Gastroesophageal sphincter (tissue), 4 donors: ENCODE measurements at regions not wholly inside any gene's neighbourhood (a gene's known extent, or its start where the extent isn't known, plus 50 kb on each side); places are given as distances from the start of the nearest gene placed in this dataset.

Experiments used
- ATAC-seq: fragments of 150-250 bp; one replicate; pipeline ENCODE4 v1.9.1; 2016; ENCODE audit warnings: mild to moderate bottlenecking, moderate library complexity
- H3K27ac ChIP-seq, 4 donors: fragments of 200-600 bp; sonication (generic) in 3 of 4; 1 replicate in 3 of 4; 2 replicates in 1 of 4; pipeline ENCODE4 v1.5.1; 2016 to 2019
- H3K27me3 ChIP-seq: fragments of 200-600 bp; sonication (generic); one replicate; pipeline ENCODE4 v1.5.1; 2019
- H3K36me3 ChIP-seq, 2 donors: fragments of 200-600 bp; sonication (generic); one replicate each; pipeline ENCODE4 v1.5.1; 2019; ENCODE audit warnings: control low read depth in 1 of 2
- H3K4me1 ChIP-seq, 3 donors: fragments of 200-600 bp; sonication (generic); 1 replicate in 2 of 3; 2 replicates in 1 of 3; pipeline ENCODE4 v1.5.1; 2016 to 2019; ENCODE audit warnings: control low read depth in 2 of 3
- H3K4me3 ChIP-seq, 2 donors: fragments of 200-600 bp; sonication (generic); one replicate each; pipeline ENCODE4 v1.5.1; 2019; ENCODE audit warnings: mild to moderate bottlenecking in 1 of 2, moderate library complexity in 1 of 2
- H3K9me3 ChIP-seq, 3 donors: fragments of 200-600 bp; sonication (generic); one replicate each; pipeline ENCODE4 v1.5.1; 2017 to 2019; ENCODE audit warnings: control low read depth in 2 of 3
- CTCF ChIP-seq, 4 experiments: fragments of 200-600 bp in 2 of 4; fragments of 450-650 bp in 2 of 4; sonication (generic) in 1 of 4; IDR thresholded peaks; one replicate each; pipeline ENCODE4 v1.5.1; 2017 to 2019; ENCODE audit warnings: antibody characterized with exemption in 4 of 4, mild to moderate bottlenecking in 2 of 4, moderate library complexity in 2 of 4
- EP300 ChIP-seq: sonication (generic); formaldehyde crosslinking; IDR thresholded peaks from one replicate; pipeline ENCODE4 v1.6.1; 2017; ENCODE audit warnings: antibody characterized with exemption, mild to moderate bottlenecking
- POLR2A ChIP-seq, 2 donors: fragments of 450-650 bp; IDR thresholded peaks; one replicate each; pipeline ENCODE4 v1.6.1; 2017; ENCODE audit warnings: antibody characterized with exemption in 2 of 2, mild to moderate bottlenecking in 2 of 2, moderate library complexity in 1 of 2
- POLR2AphosphoS5 ChIP-seq: sonication (generic); formaldehyde crosslinking; IDR thresholded peaks from one replicate; pipeline ENCODE4 v1.6.1; 2017; ENCODE audit warnings: antibody characterized with exemption
- WGBS, 2 donors: methylation state at CpG; one replicate each; pipeline ENCODE4 v1.1.5; 2018; ENCODE audit warnings: low coverage in 1 of 2; 5-methylcytosine and 5-hydroxymethylcytosine counted together

GRCh38 chr13:31853643-31854326 is 114.5 kb downstream of the RXFP2 start:
- no peak for ATAC-seq
- no peak overlapping the region for H3K4me3 ChIP-seq
- WGBS, 2 donors = 65 to 73% methylated on average over 6 of the region's 6 CpGs

GRCh38 chr13:31859571-31859970 is 120.2 kb downstream of the RXFP2 start:
- Histone ChIP-seq H3K4me3 (no peak overlapping the region), H3K27me3 (no peaks in the 10 kb centered on the region), H3K4me1 (peaks cover 0 to 18% (median 0%) of the 10 kb centered on the region in 3 donors), H3K27ac (peak overlapping the region in 1 of 4 donors; percentile 52), H3K9me3 (no peaks in the 10 kb centered on the region), H3K36me3 (no peaks in the 10 kb centered on the region)
- 32 to 40% methylated on average over 2 to 5 of the region's 5 CpGs for WGBS, 2 donors
- TF ChIP-seq CTCF (IDR thresholded peaks at IDR 0.05) (no peak), POLR2AphosphoS5 (peak; percentile 38)
- no peak for ATAC-seq

More at GRCh38 chr13:31853643-31854326, 114.5 kb downstream of the RXFP2 start:
- Histone ChIP-seq H3K36me3 (no peaks in the 10 kb centered on the region), H3K27ac (no peak overlapping the region), H3K9me3 (no peaks in the 10 kb centered on the region), H3K4me1 (no peaks in the 10 kb centered on the region), H3K27me3 (no peaks in the 10 kb centered on the region)
- TF ChIP-seq POLR2A (IDR thresholded peaks at IDR 0.05) (no peak), POLR2AphosphoS5 (no peak), EP300 (no peak)

- ATAC-seq = no peak
- peaks cover 0 to 18% (median 0%) of the 10 kb centered on the region in 3 donors for H3K4me1 ChIP-seq
- TF ChIP-seq EP300 = no peak
- TF ChIP-seq POLR2AphosphoS5 = no peak
- TF ChIP-seq CTCF (IDR thresholded peaks at IDR 0.05) = no peak
- no peak for TF ChIP-seq POLR2A (IDR thresholded peaks at IDR 0.05)
- H3K4me3 ChIP-seq = no peak overlapping the region
- no peaks in the 10 kb centered on the region for H3K36me3 ChIP-seq
- no peaks in the 10 kb centered on the region for H3K9me3 ChIP-seq
- 48 to 54% methylated on average over 4 to 5 of the region's 5 CpGs for WGBS, 2 donors
- H3K27ac ChIP-seq = peak overlapping the region in 2 of 4 donors; percentile 18 to 52
- no peaks in the 10 kb centered on the region for H3K27me3 ChIP-seq
Observed at GRCh38 chr13:31860002-31860401, 120.7 kb downstream of the RXFP2 start.

- Histone ChIP-seq H3K4me1 (peaks cover 0 to 18% (median 0%) of the 10 kb centered on the region in 3 donors), H3K36me3 (no peaks in the 10 kb centered on the region), H3K4me3 (no peak overlapping the region), H3K27me3 (no peaks in the 10 kb centered on the region), H3K27ac (no peak overlapping the region), H3K9me3 (no peaks in the 10 kb centered on the region)
- TF ChIP-seq EP300 (no peak), POLR2AphosphoS5 (no peak)
- no peak for ATAC-seq
- WGBS, 2 donors = 77 to 81% methylated on average over 3 of the region's 3 CpGs
Observed at GRCh38 chr13:31862828-31863227, 123.5 kb downstream of the RXFP2 start.

GRCh38 chr13:31864307-31864706 is 125.0 kb downstream of the RXFP2 start:
- Histone ChIP-seq H3K4me3 (no peak overlapping the region), H3K27me3 (no peaks in the 10 kb centered on the region), H3K36me3 (no peaks in the 10 kb centered on the region), H3K27ac (no peak overlapping the region), H3K4me1 (peaks cover 0 to 13% (median 0%) of the 10 kb centered on the region in 3 donors), H3K9me3 (no peaks in the 10 kb centered on the region)
- no peak for ATAC-seq
- no peak for TF ChIP-seq POLR2AphosphoS5
- no peak for TF ChIP-seq POLR2A (IDR thresholded peaks at IDR 0.05)
- no peak for TF ChIP-seq CTCF (IDR thresholded peaks at IDR 0.05)
- no peak for TF ChIP-seq EP300
- 83 to 94% methylated on average over 2 of the region's 2 CpGs for WGBS, 2 donors

- Histone ChIP-seq H3K27ac (no peak overlapping the region), H3K36me3 (no peaks in the 10 kb centered on the region), H3K27me3 (no peaks in the 10 kb centered on the region), H3K4me3 (no peak overlapping the region), H3K9me3 (no peaks in the 10 kb centered on the region), H3K4me1 (no peaks in the 10 kb centered on the region)
- TF ChIP-seq EP300 (no peak), POLR2A (IDR thresholded peaks at IDR 0.05) (no peak), CTCF (IDR thresholded peaks at IDR 0.05) (no peak), POLR2AphosphoS5 (no peak)
- no peak for ATAC-seq
Observed at GRCh38 chr13:31866099-31866498, 126.8 kb downstream of the RXFP2 start.
